HepG2 (cell line): ENCODE measurements at regions not wholly inside any gene's neighbourhood (a gene's known extent, or its start where the extent isn't known, plus 50 kb on each side); places are given as distances from the start of the nearest gene placed in this dataset.

Experiments used
- CCAR2 ChIP-seq: fragments of 200-400 bp; formaldehyde crosslinking; optimal IDR thresholded peaks from 2 replicates; pipeline ENCODE3; 2018; ENCODE audit warnings: low read depth, mild to moderate bottlenecking, low read length, moderate library complexity
- ESRRA ChIP-seq: sonication (generic); formaldehyde crosslinking; IDR thresholded peaks from 2 replicates; pipeline ENCODE4 v1.5.1; 2020; ENCODE audit warnings: mild to moderate bottlenecking, low read depth, missing genetic modification reagents
- HDAC2 ChIP-seq: sonication (generic); formaldehyde crosslinking; IDR thresholded peaks from 2 replicates; pipeline ENCODE4 v1.4.0; 2020; ENCODE audit warnings: missing genetic modification reagents
- HNRNPUL1 ChIP-seq: fragments of 200-400 bp; formaldehyde crosslinking; IDR thresholded peaks from 2 replicates; pipeline ENCODE4 v1.6.1; 2017; ENCODE audit warnings: low read depth, mild to moderate bottlenecking, low read length, moderate library complexity
- JUN ChIP-seq: sonication (generic); formaldehyde crosslinking; IDR thresholded peaks from 2 replicates; pipeline ENCODE4 v1.4.0; 2020; ENCODE audit warnings: mild to moderate bottlenecking, missing genetic modification reagents
- KAT8 ChIP-seq: IDR thresholded peaks from 2 replicates; pipeline ENCODE4 v1.6.1; 2016; ENCODE audit warnings: missing genetic modification reagents, missing compliant biosample characterization
- KDM4B ChIP-seq: sonication (generic); formaldehyde crosslinking; IDR thresholded peaks from 2 replicates; pipeline ENCODE4 v1.4.0; 2020; ENCODE audit warnings: missing genetic modification reagents
- MED1 ChIP-seq: sonication (generic); formaldehyde crosslinking; IDR thresholded peaks from 2 replicates; pipeline ENCODE4 v1.4.0; 2020; ENCODE audit warnings: missing genetic modification reagents
- NFIC ChIP-seq: IDR thresholded peaks from 2 replicates; pipeline ENCODE4 v1.6.1; 2012; ENCODE audit warnings: mild to moderate bottlenecking, low read length, inconsistent platforms
- NFKB2 ChIP-seq: sonication (generic); formaldehyde crosslinking; IDR thresholded peaks from 2 replicates; pipeline ENCODE4 v1.4.0; 2020; ENCODE audit warnings: missing genetic modification reagents, borderline replicate concordance
- PAWR ChIP-seq: sonication (generic); formaldehyde crosslinking; IDR thresholded peaks from 2 replicates; pipeline ENCODE4 v1.4.0; 2020; ENCODE audit warnings: missing genetic modification reagents, mild to moderate bottlenecking, borderline replicate concordance
- PCBP2 ChIP-seq: fragments of 200-400 bp; formaldehyde crosslinking; optimal IDR thresholded peaks from 2 replicates; pipeline ENCODE3; 2018; ENCODE audit warnings: low read length, low read depth; ENCODE audit not compliant: poor library complexity, severe bottlenecking
- POGZ ChIP-seq: sonication (generic); formaldehyde crosslinking; IDR thresholded peaks from 2 replicates; pipeline ENCODE4 v1.4.0; 2020; ENCODE audit warnings: mild to moderate bottlenecking, missing genetic modification reagents
- SIN3A ChIP-seq: IDR thresholded peaks from 2 replicates; pipeline ENCODE4 v1.6.1; 2011; ENCODE audit warnings: low read depth, mild to moderate bottlenecking, control low read depth, low read length, borderline replicate concordance
- SKI ChIP-seq: fragments of 450-650 bp; IDR thresholded peaks from one replicate; pipeline ENCODE4 v1.6.1; 2018; ENCODE audit warnings: mild to moderate bottlenecking; ENCODE audit not compliant: partially characterized antibody
- ZMYM3 ChIP-seq: sonication (generic); formaldehyde crosslinking; IDR thresholded peaks from 2 replicates; pipeline ENCODE4 v1.5.1; 2020; ENCODE audit warnings: mild to moderate bottlenecking, missing genetic modification reagents
- ZNF34 ChIP-seq: sonication (generic); formaldehyde crosslinking; IDR thresholded peaks from 2 replicates; pipeline ENCODE4 v1.4.0; 2020; ENCODE audit warnings: mild to moderate bottlenecking, missing genetic modification reagents, borderline replicate concordance
- ZNF44 ChIP-seq: sonication (generic); formaldehyde crosslinking; IDR thresholded peaks from 2 replicates; pipeline ENCODE4 v1.5.1; 2020; ENCODE audit warnings: mild to moderate bottlenecking, missing genetic modification reagents
- ZNF451 ChIP-seq: sonication (generic); formaldehyde crosslinking; IDR thresholded peaks from 2 replicates; pipeline ENCODE4 v1.5.0; 2020; ENCODE audit warnings: mild to moderate bottlenecking, missing genetic modification reagents
- ZNF670 ChIP-seq: sonication (generic); formaldehyde crosslinking; IDR thresholded peaks from 2 replicates; pipeline ENCODE4 v1.8.0; 2022; ENCODE audit warnings: mild to moderate bottlenecking, missing genetic modification reagents, borderline replicate concordance
- ZNF879 ChIP-seq: sonication (generic); formaldehyde crosslinking; IDR thresholded peaks from 2 replicates; pipeline ENCODE4 v1.8.1; 2023; ENCODE audit warnings: missing genetic modification reagents
- ZSCAN12 ChIP-seq: sonication (generic); formaldehyde crosslinking; IDR thresholded peaks from 2 replicates; pipeline ENCODE4 v1.9.0; 2021; ENCODE audit warnings: mild to moderate bottlenecking, missing genetic modification reagents
- TF ChIP-seq, protein P1 (sequence below): sonication (generic); formaldehyde crosslinking; IDR thresholded peaks from 2 replicates; pipeline ENCODE4 v1.4.0; 2020; ENCODE audit warnings: low read depth, mild to moderate bottlenecking, missing genetic modification reagents
- TF ChIP-seq, protein P2 (sequence below): IDR thresholded peaks from 2 replicates; pipeline ENCODE4 v1.6.1; 2012; ENCODE audit warnings: low read depth, low read length, improper control_type of control experiment
- TF ChIP-seq, protein P3 (sequence below): fragments of 450-650 bp; IDR thresholded peaks from 2 replicates; pipeline ENCODE4 v1.6.1; 2017; ENCODE audit warnings: mild to moderate bottlenecking
- TF ChIP-seq, protein P4 (sequence below): sonication (generic); formaldehyde crosslinking; conservative IDR thresholded peaks from 2 replicates; pipeline ENCODE4 v1.4.0; 2020; ENCODE audit warnings: missing genetic modification reagents

DNA sequence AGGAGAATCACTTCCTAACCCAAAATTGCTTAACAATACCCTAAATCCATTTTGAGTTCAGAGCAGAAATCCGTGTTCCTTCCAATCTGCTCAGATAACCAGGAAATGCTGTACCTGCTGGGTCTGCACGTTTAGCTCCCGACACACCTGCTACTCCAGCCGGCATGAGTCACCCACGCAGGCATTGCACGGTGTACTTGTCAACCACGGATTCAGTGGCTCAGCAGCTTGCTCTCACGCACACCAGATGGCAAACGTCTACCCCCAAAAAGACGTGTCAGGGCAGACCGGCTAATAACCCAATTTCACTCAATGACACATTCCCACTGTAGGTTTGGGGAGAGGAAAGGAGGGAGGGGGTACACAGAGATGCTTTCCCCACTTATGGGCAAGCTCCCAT lies 468.1 kb downstream of the SOX9 start (continued):
- TF ChIP-seq PAWR (CRISPR knock-in tag) (no peak), HDAC2 (CRISPR knock-in tag) (0 out of 2 replicates have a peak, but pooled peaks have one; percentile 22), POGZ (no peak), ESRRA (CRISPR knock-in tag) (no peak), SKI (peak; percentile 11), ZNF879 (CRISPR knock-in tag) (no peak), NFIC (no peak), ZSCAN12 (no peak), HNRNPUL1 (no peak), ZNF44 (CRISPR knock-in tag) (no peak), KDM4B (CRISPR knock-in tag) (0 out of 2 replicates have a peak, but pooled peaks have one; percentile 39), SIN3A (peak; percentile 79; the same call in 1 of the 2 replicates), MED1 (0 out of 2 replicates have a peak, but pooled peaks have one; percentile 30), PCBP2 (no peak), ZMYM3 (CRISPR knock-in tag) (peak; percentile 64), KAT8 (CRISPR knock-in tag) (no peak), ZNF670 (CRISPR knock-in tag) (no peak), NFKB2 (peak; percentile 76; the same call in 1 of the 2 replicates), JUN (peak; percentile 74; the same call in 1 of the 2 replicates), ZNF34 (CRISPR knock-in tag) (no peak), CCAR2 (no peak), ZNF451 (no peak)
- TF ChIP-seq, protein P1, sequence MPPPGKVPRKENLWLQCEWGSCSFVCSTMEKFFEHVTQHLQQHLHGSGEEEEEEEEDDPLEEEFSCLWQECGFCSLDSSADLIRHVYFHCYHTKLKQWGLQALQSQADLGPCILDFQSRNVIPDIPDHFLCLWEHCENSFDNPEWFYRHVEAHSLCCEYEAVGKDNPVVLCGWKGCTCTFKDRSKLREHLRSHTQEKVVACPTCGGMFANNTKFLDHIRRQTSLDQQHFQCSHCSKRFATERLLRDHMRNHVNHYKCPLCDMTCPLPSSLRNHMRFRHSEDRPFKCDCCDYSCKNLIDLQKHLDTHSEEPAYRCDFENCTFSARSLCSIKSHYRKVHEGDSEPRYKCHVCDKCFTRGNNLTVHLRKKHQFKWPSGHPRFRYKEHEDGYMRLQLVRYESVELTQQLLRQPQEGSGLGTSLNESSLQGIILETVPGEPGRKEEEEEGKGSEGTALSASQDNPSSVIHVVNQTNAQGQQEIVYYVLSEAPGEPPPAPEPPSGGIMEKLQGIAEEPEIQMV (CRISPR knock-in tag), result 0 out of 2 replicates have a peak, but pooled peaks have one; percentile 43
- TF ChIP-seq, protein P2, sequence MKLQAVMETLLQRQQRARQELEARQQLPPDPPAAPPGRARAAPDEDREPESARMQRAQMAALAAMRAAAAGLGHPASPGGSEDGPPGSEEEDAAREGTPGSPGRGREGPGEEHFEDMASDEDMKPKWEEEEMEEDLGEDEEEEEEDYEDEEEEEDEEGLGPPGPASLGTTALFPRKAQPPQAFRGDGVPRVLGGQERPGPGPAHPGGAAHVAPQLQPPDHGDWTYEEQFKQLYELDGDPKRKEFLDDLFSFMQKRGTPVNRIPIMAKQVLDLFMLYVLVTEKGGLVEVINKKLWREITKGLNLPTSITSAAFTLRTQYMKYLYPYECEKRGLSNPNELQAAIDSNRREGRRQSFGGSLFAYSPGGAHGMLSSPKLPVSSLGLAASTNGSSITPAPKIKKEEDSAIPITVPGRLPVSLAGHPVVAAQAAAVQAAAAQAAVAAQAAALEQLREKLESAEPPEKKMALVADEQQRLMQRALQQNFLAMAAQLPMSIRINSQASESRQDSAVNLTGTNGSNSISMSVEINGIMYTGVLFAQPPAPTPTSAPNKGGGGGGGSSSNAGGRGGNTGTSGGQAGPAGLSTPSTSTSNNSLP, result no peak
- TF ChIP-seq, protein P3, sequence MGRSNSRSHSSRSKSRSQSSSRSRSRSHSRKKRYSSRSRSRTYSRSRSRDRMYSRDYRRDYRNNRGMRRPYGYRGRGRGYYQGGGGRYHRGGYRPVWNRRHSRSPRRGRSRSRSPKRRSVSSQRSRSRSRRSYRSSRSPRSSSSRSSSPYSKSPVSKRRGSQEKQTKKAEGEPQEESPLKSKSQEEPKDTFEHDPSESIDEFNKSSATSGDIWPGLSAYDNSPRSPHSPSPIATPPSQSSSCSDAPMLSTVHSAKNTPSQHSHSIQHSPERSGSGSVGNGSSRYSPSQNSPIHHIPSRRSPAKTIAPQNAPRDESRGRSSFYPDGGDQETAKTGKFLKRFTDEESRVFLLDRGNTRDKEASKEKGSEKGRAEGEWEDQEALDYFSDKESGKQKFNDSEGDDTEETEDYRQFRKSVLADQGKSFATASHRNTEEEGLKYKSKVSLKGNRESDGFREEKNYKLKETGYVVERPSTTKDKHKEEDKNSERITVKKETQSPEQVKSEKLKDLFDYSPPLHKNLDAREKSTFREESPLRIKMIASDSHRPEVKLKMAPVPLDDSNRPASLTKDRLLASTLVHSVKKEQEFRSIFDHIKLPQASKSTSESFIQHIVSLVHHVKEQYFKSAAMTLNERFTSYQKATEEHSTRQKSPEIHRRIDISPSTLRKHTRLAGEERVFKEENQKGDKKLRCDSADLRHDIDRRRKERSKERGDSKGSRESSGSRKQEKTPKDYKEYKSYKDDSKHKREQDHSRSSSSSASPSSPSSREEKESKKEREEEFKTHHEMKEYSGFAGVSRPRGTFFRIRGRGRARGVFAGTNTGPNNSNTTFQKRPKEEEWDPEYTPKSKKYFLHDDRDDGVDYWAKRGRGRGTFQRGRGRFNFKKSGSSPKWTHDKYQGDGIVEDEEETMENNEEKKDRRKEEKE, result no peak
- TF ChIP-seq, protein P4, sequence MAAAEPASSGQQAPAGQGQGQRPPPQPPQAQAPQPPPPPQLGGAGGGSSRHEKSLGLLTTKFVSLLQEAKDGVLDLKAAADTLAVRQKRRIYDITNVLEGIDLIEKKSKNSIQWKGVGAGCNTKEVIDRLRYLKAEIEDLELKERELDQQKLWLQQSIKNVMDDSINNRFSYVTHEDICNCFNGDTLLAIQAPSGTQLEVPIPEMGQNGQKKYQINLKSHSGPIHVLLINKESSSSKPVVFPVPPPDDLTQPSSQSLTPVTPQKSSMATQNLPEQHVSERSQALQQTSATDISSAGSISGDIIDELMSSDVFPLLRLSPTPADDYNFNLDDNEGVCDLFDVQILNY (CRISPR knock-in tag), result no peak
